OCI-LY1 (cell line): ENCODE measurements at regions not wholly inside any gene's neighbourhood (a gene's known extent, or its start where the extent isn't known, plus 50 kb on each side); places are given as distances from the start of the nearest gene placed in this dataset.

ENCODE experiments used
- H2AFZ ChIP-seq: fragments of 200-600 bp; sonication (generic), shearing (Covaris generic); 2 replicates; pipeline ENCODE4 v1.6.0; 2014; ENCODE audit warnings: antibody characterized with exemption, mild to moderate bottlenecking, low read length
- H3F3A ChIP-seq: fragments of 200-600 bp; sonication (generic), shearing (Covaris generic); 2 replicates; pipeline ENCODE4 v1.6.0; 2014; ENCODE audit warnings: mild to moderate bottlenecking, antibody characterized with exemption, low read length, moderate library complexity; ENCODE audit not compliant: insufficient read depth
- H3K27ac ChIP-seq: fragments of 200-600 bp; sonication (generic); 2 replicates; pipeline ENCODE4 v1.5.1; 2014; ENCODE audit warnings: low read length, mixed run types, mild to moderate bottlenecking, low read depth; ENCODE audit not compliant: poor library complexity, severe bottlenecking
- H3K27me3 ChIP-seq: fragments of 200-600 bp; sonication (generic); 2 replicates; pipeline ENCODE4 v1.6.0; 2014; ENCODE audit warnings: antibody characterized with exemption, mild to moderate bottlenecking, low read length, moderate library complexity; ENCODE audit not compliant: insufficient read depth
- H3K36me3 ChIP-seq: fragments of 200-600 bp; sonication (generic); 2 replicates; pipeline ENCODE4 v1.6.1; 2014; ENCODE audit warnings: mild to moderate bottlenecking, antibody characterized with exemption, low read length, moderate library complexity, mixed read lengths; ENCODE audit not compliant: insufficient read depth
- H3K4me1 ChIP-seq: fragments of 200-600 bp; sonication (generic); 2 replicates; pipeline ENCODE4 v1.5.1; 2014; ENCODE audit warnings: mild to moderate bottlenecking, low read length, moderate library complexity; ENCODE audit not compliant: insufficient read depth, severe bottlenecking
- H3K4me2 ChIP-seq: fragments of 200-600 bp; sonication (generic), shearing (Covaris generic); 2 replicates; pipeline ENCODE4 v1.6.1; 2014; ENCODE audit warnings: low read length
- H3K4me3 ChIP-seq: fragments of 200-600 bp; sonication (generic); 2 replicates; pipeline ENCODE4 v1.5.1; 2014; ENCODE audit warnings: low read length, low read depth, mild to moderate bottlenecking, mixed read lengths; ENCODE audit not compliant: poor library complexity, severe bottlenecking
- H3K79me2 ChIP-seq: fragments of 200-600 bp; shearing (Covaris generic); 2 replicates; pipeline ENCODE4 v1.6.1; 2016; ENCODE audit warnings: mixed run types, low read length, mixed read lengths; ENCODE audit not compliant: insufficient read depth
- H3K9ac ChIP-seq: fragments of 200-600 bp; sonication (generic), shearing (Covaris generic); 2 replicates; pipeline ENCODE4 v1.6.1; 2014; ENCODE audit warnings: mild to moderate bottlenecking, low read length, mixed read lengths
- H3K9me2 ChIP-seq: fragments of 200-600 bp; sonication (generic), shearing (Covaris generic); 2 replicates; pipeline ENCODE4 v1.6.1; 2014; ENCODE audit warnings: low read depth, mild to moderate bottlenecking, low read length, mixed read lengths
- H3K9me3 ChIP-seq: fragments of 200-600 bp; shearing (Covaris generic); 2 replicates; pipeline ENCODE4 v1.6.1; 2014; ENCODE audit warnings: low read length, mixed read lengths
- H4K20me1 ChIP-seq: fragments of 200-600 bp; sonication (generic), shearing (Covaris generic); 2 replicates; pipeline ENCODE4 v1.6.0; 2016; ENCODE audit warnings: mild to moderate bottlenecking, low read length; ENCODE audit not compliant: insufficient read depth
- EZH2 ChIP-seq: fragments of 200-600 bp; sonication (generic), shearing (Covaris generic); IDR thresholded peaks from 2 replicates; pipeline ENCODE4 v1.8.0; 2017; ENCODE audit warnings: borderline replicate concordance, mixed run types, mild to moderate bottlenecking, antibody characterized with exemption, low read length, moderate library complexity, mixed read lengths
- TF ChIP-seq, protein P1 (sequence below): fragments of 200-600 bp; sonication (generic), shearing (Covaris generic); IDR thresholded peaks from 2 replicates; pipeline ENCODE4 v1.5.1; 2017; ENCODE audit warnings: mild to moderate bottlenecking, antibody characterized with exemption, low read length, moderate library complexity, mixed read lengths

DNA sequence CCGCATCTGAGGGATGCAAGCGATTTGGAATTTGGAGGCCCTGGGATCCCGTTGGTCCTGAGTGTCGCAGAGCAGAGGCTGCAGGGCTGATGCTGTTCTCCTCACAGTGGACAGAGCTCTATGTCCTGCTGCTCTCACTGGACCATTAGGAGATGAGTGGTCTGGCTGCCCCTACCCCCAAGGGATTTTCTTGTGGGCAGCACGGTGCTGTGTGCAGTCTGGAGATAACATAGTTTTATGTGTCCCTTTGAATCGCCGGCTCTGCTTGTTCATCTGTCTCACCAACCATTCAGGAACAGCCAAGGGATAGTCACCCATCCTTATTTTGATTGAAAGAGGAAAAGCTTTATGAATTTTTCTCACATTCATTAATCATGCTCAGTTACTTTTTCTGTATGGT lies 49.9 kb downstream of the CHRM3 start:
- no peak overlapping the region for H2AFZ ChIP-seq
- H3K36me3 ChIP-seq = no peaks in the 10 kb centered on the region
- no peaks in the 10 kb centered on the region for H3F3A ChIP-seq
- H3K4me1 ChIP-seq = no peaks in the 10 kb centered on the region
- H3K4me2 ChIP-seq = no peak overlapping the region
- no peak overlapping the region for H3K9ac ChIP-seq
- no peak overlapping the region for H3K27ac ChIP-seq
- TF ChIP-seq, protein P1, sequence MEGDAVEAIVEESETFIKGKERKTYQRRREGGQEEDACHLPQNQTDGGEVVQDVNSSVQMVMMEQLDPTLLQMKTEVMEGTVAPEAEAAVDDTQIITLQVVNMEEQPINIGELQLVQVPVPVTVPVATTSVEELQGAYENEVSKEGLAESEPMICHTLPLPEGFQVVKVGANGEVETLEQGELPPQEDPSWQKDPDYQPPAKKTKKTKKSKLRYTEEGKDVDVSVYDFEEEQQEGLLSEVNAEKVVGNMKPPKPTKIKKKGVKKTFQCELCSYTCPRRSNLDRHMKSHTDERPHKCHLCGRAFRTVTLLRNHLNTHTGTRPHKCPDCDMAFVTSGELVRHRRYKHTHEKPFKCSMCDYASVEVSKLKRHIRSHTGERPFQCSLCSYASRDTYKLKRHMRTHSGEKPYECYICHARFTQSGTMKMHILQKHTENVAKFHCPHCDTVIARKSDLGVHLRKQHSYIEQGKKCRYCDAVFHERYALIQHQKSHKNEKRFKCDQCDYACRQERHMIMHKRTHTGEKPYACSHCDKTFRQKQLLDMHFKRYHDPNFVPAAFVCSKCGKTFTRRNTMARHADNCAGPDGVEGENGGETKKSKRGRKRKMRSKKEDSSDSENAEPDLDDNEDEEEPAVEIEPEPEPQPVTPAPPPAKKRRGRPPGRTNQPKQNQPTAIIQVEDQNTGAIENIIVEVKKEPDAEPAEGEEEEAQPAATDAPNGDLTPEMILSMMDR = no peak
- TF ChIP-seq EZH2 = no peak
- no peak overlapping the region for H3K4me3 ChIP-seq
- H4K20me1 ChIP-seq = no peaks in the 10 kb centered on the region
- no peaks in the 10 kb centered on the region for H3K9me3 ChIP-seq
- H3K27me3 ChIP-seq = no peaks in the 10 kb centered on the region
- H3K9me2 ChIP-seq = no peaks in the 10 kb centered on the region
- H3K79me2 ChIP-seq = no peaks in the 10 kb centered on the region

- TF ChIP-seq, protein P1 = no peak
- no peak for TF ChIP-seq EZH2
- no peak overlapping the region for H3K4me3 ChIP-seq
- H3K27me3 ChIP-seq = no peaks in the 10 kb centered on the region
- H3K9me3 ChIP-seq = no peaks in the 10 kb centered on the region
- no peak overlapping the region for H3K4me2 ChIP-seq
- no peak overlapping the region for H3K27ac ChIP-seq
- no peaks in the 10 kb centered on the region for H3F3A ChIP-seq
- H3K79me2 ChIP-seq = no peaks in the 10 kb centered on the region
- no peak overlapping the region for H2AFZ ChIP-seq
- no peaks in the 10 kb centered on the region for H3K36me3 ChIP-seq
- H3K9ac ChIP-seq = no peak overlapping the region
- H3K9me2 ChIP-seq = no peaks in the 10 kb centered on the region
- no peaks in the 10 kb centered on the region for H3K4me1 ChIP-seq
- H4K20me1 ChIP-seq = no peaks in the 10 kb centered on the region
Measured at GRCh38 chr1:239437822-239438221, 51.5 kb downstream of the CHRM3 start.

DNA sequence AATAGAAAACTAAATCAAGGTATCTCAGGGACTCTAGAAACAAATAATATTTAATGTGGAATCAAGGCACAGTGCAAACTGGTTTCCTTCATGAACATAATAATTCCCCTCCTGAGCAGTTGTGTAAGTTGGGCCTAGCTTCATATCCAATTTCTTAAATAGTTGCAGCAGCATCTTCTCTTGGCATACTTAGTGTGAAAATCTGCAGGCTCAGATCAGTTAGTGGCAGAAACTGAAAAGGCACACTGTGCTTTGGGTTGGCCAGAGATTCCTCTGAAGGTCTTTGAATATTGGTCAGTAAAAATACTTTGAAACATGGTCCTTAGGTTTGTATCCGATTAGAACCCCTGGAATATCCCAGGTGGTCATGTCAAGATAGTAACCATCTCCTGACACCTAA lies 52.5 kb downstream of the CHRM3 start:
- Histone ChIP-seq H3K27me3 (no peaks in the 10 kb centered on the region), H4K20me1 (no peaks in the 10 kb centered on the region), H3K79me2 (no peaks in the 10 kb centered on the region), H3K27ac (no peak overlapping the region), H3K9me2 (no peaks in the 10 kb centered on the region), H3F3A (no peaks in the 10 kb centered on the region), H3K36me3 (no peaks in the 10 kb centered on the region), H3K9me3 (no peaks in the 10 kb centered on the region), H3K4me1 (no peaks in the 10 kb centered on the region), H2AFZ (no peak overlapping the region), H3K4me3 (no peak overlapping the region), H3K4me2 (no peak overlapping the region), H3K9ac (no peak overlapping the region)
- TF ChIP-seq, protein P1 = no peak
- no peak for TF ChIP-seq EZH2
